HL-60 (cell line): ENCODE measurements at regions not wholly inside any gene's neighbourhood (a gene's known extent, or its start where the extent isn't known, plus 50 kb on each side); places are given as distances from the start of the nearest gene placed in this dataset.

Experiments used
- CTCF ChIP-seq: IDR thresholded peaks from one replicate; pipeline ENCODE4 v1.5.1; 2011; ENCODE audit warnings: low read length, control low read depth, inconsistent platforms; ENCODE audit not compliant: insufficient read depth
- GABPA ChIP-seq: IDR thresholded peaks from 2 replicates; pipeline ENCODE4 v1.6.1; 2012; ENCODE audit warnings: low read depth
- POLR2AphosphoS5 ChIP-seq: IDR thresholded peaks from 2 replicates; pipeline ENCODE4 v1.6.1; 2012; ENCODE audit warnings: low read depth
- SPI1 ChIP-seq: IDR thresholded peaks from 2 replicates; pipeline ENCODE4 v1.6.1; 2012; ENCODE audit warnings: low read depth, mild to moderate bottlenecking, borderline replicate concordance

- TF ChIP-seq CTCF (no peak), GABPA (no peak), POLR2AphosphoS5 (no peak), SPI1 (no peak)
Observed at GRCh38 chr2:195443926-195444325, 213.1 kb upstream of the SLC39A10 start.
